ENCODE measurements at regions not wholly inside any gene's neighbourhood (a gene's known extent, or its start where the extent isn't known, plus 50 kb on each side); places are given as distances from the start of the nearest gene placed in this dataset.
"Not testable (repeated sequence)": the region's sequence is repeated elsewhere in the genome, so short reads cannot be mapped to it uniquely, and the experiment has no call there.

GRCh38 chr2:129794116-129794515 is 185.3 kb upstream of the RAB6C start:
- DNase-seq (ENCODE audit: low spot score): no peak
- FAIRE-seq: no peak

GRCh38 chr2:129794540-129794939 is 184.9 kb upstream of the RAB6C start:
- DNase-seq (ENCODE audit: low spot score) (no peak), FAIRE-seq (no peak)

- DNase-seq (ENCODE audit: low spot score): no peak
- no peak for FAIRE-seq
These were observed 183.2 kb upstream of the RAB6C start for GRCh38 chr2:129796225-129796624.

GRCh38 chr2:129796801-129797488 is 182.5 kb upstream of the RAB6C start:
- FAIRE-seq (no peak), DNase-seq (ENCODE audit: low spot score) (no peak)

- DNase-seq (ENCODE audit: low spot score): no peak
- no peak for FAIRE-seq
These were observed 181.8 kb upstream of the RAB6C start for GRCh38 chr2:129797489-129798300.

- FAIRE-seq: no peak
- no peak for DNase-seq (ENCODE audit: low spot score)
These were observed 181.2 kb upstream of the RAB6C start for GRCh38 chr2:129798301-129798581.

GRCh38 chr2:129798626-129799025 is 180.8 kb upstream of the RAB6C start:
- no peak for FAIRE-seq
- no peak for DNase-seq (ENCODE audit: low spot score)

GRCh38 chr2:129799036-129799958 is 180.2 kb upstream of the RAB6C start:
- DNase-seq (ENCODE audit: low spot score): no peak
- FAIRE-seq: no peak

- FAIRE-seq (no peak), DNase-seq (ENCODE audit: low spot score) (no peak)
These were observed 179.2 kb upstream of the RAB6C start for GRCh38 chr2:129800285-129800684.

GRCh38 chr2:129800686-129801085 is 178.8 kb upstream of the RAB6C start:
- no peak for FAIRE-seq
- no peak for DNase-seq (ENCODE audit: low spot score)

- DNase-seq (ENCODE audit: low spot score) (peak; percentile 71), FAIRE-seq (no peak)
These were observed 177.9 kb upstream of the RAB6C start for GRCh38 chr2:129801575-129801974.

GRCh38 chr2:129802290-129802689 is 177.2 kb upstream of the RAB6C start:
- FAIRE-seq: no peak
- DNase-seq (ENCODE audit: low spot score): no peak

GRCh38 chr2:129803032-129803431 is 176.4 kb upstream of the RAB6C start:
- no peak for FAIRE-seq
- DNase-seq (ENCODE audit: low spot score): no peak

- DNase-seq (ENCODE audit: low spot score) (no peak), FAIRE-seq (no peak)
These were observed 175.6 kb upstream of the RAB6C start for GRCh38 chr2:129803871-129804270.

GRCh38 chr2:129805899-129806298 is 173.6 kb upstream of the RAB6C start:
- no peak for FAIRE-seq

GRCh38 chr2:129806317-129806716 is 173.1 kb upstream of the RAB6C start:
- DNase-seq (ENCODE audit: low spot score) (no peak), FAIRE-seq (no peak)

More at GRCh38 chr2:129805899-129806298, 173.6 kb upstream of the RAB6C start:
- no peak for DNase-seq (ENCODE audit: low spot score)

- no peak for FAIRE-seq
- no peak for DNase-seq (ENCODE audit: low spot score)
These were observed 172.5 kb upstream of the RAB6C start for GRCh38 chr2:129806990-129807389.

GRCh38 chr2:129807642-129808338 is 171.7 kb upstream of the RAB6C start:
- DNase-seq (ENCODE audit: low spot score); FAIRE-seq: not testable (repeated sequence)

GRCh38 chr2:129810521-129810920 is 168.9 kb upstream of the RAB6C start:
- DNase-seq (ENCODE audit: low spot score) (no peak), FAIRE-seq (no peak)

GRCh38 chr2:129812071-129812470 is 167.4 kb upstream of the RAB6C start:
- FAIRE-seq (no peak), DNase-seq (ENCODE audit: low spot score) (no peak)

- FAIRE-seq: no peak
- no peak for DNase-seq (ENCODE audit: low spot score)
These were observed 166.8 kb upstream of the RAB6C start for GRCh38 chr2:129812654-129813053.

Measured in RCC 7860 (cell line).